Glomerular visceral epithelial cell (primary cell): ENCODE measurements at regions not wholly inside any gene's neighbourhood (a gene's known extent, or its start where the extent isn't known, plus 50 kb on each side); places are given as distances from the start of the nearest gene placed in this dataset.

ENCODE experiments used
- DNase-seq: peaks from one replicate; pipeline ENCODE4 v3.0.0-alpha.2; 2016; ENCODE audit errors: extremely low spot score

DNA sequence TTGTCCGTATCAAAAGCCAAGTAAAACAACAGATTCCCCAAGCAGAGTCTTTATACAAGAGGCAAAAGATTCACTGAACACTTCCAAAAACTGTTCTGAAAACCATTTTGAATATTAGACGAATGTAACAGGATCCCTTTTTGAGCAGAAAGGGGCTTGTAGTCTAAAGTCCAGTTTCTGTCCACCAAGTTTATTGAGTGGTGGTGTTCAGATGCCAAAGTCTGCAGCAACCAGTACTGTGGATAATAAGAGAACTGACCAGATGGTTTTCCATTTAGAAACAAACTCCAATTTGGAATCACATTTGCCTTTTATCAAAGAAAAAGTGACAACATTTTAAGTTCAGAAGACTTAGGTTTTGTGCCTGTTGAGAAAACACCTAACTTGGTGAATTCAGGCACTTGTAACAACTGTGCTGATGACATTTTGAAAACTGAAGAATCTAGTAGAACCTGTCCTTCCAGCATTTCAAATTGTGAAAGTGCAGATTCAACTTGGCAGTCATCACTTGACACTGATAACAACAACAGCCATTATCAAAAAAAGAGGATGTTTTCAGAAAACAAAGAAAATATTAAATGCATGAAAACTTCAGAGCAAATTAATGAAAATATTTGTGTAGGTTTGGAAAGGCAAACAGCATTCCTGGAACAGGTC lies 217.1 kb downstream of the CSNK2A3 start:
- no peak for DNase-seq

DNA sequence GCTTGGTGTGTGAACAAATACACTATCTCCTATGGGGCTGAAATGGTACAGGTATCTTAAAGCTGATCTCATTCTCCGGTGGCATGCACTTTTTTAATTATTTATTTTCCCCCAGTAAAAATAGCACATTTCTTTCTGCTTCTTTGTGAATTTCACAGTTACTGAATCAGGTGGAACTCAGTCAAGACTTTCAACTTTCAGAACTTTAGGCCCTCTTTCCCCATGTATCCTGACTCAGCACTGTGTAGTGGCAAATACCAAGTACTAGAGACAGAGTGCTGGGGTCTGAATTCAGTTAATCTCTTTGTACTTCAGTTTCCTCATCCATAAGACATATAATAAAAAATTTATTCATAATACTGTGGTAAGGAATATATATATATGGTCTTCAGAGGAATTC lies 223.9 kb downstream of the CSNK2A3 start:
- DNase-seq, result no peak

- DNase-seq, result no peak
These were observed 227.4 kb downstream of the CSNK2A3 start for GRCh38 chr11:11125618-11126017.

- no peak for DNase-seq
These were observed 230.3 kb downstream of the CSNK2A3 start for GRCh38 chr11:11122749-11123148.

DNA sequence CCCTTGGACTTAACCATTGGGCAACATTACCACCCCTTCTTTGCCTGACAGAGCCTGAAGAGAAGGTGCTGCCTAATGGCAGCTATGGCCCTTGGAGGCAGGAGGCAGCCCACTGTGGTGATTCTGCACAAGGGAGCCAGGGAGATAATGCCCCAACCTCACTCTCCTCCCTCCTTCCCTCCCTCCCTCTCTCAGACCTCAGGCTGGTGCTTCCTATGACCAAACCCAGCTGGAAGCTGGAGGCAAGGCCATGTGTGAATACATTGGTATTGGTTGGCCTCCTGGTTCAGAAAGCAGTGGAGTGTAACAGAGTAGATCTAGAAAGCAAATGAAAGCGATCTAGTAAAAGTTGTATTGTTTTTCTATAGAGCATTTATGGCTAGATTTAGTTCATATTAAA lies 233.1 kb downstream of the CSNK2A3 start:
- DNase-seq, result no peak

- DNase-seq, result no peak
These were observed 235.3 kb downstream of the CSNK2A3 start for GRCh38 chr11:11117730-11118129.

GRCh38 chr11:11115475-11115874 lies 237.6 kb downstream of the CSNK2A3 start:
- DNase-seq, result no peak

DNA sequence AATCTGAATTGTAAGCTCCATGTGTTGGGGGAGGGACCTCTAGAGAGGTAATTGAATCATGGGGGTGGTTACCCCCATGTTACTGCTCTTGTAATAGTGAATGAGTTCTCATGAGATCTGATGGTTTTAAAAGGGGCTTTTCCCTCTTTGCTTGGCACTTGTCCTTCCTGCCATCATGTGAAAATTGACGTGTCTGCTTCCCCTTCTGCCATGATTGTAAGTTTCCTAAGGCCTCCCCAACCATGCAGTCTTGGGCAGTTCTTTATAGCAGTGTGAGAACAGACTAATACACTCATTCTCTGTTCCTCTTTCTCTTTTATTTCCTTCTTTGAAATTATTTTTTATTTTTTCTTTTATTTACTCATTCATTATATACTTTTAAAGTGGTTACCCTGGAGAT lies 239.4 kb downstream of the CSNK2A3 start:
- no peak for DNase-seq

- no peak for DNase-seq
These were observed 245.0 kb downstream of the CSNK2A3 start for GRCh38 chr11:11108026-11108425.

DNA sequence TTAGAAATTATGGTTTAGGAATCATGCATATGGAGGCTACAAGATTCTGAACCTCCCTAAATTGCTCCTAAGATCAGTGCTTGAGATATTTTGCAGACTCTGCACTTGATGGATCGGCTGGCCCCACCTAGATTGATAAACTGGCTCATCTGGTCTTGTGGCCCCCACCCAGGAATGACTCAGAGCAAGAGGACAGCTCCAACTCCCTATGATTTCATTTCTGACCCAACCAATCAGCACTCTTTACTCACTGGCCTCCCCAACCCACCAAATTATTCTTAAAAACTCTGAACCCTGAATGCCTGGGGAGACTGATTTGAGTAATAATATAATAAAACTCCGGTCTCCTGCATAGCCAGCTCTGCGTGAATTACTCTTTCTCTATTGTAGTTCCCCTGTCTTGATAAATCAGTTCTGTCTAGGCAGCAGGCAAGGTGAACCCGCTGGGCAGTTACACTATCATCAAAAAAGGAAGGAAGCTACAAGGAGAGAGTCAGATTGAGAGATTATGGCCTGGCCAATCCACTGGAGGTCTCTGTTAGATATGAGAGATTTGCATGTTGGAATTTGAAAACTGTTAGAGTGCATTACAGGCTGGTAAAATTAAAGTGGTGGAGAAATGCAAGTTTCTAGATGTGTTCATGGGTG lies 245.8 kb downstream of the CSNK2A3 start:
- no peak for DNase-seq

- no peak for DNase-seq
These were observed 247.5 kb upstream of the ZBED5 start for GRCh38 chr11:11105361-11105760.

GRCh38 chr11:11095831-11096723 lies 238.2 kb upstream of the ZBED5 start:
- no peak for DNase-seq

GRCh38 chr11:11090495-11090894 lies 232.6 kb upstream of the ZBED5 start:
- DNase-seq, result no peak

GRCh38 chr11:11089805-11090204 lies 232.0 kb upstream of the ZBED5 start:
- DNase-seq, result no peak

GRCh38 chr11:11086979-11087378 lies 229.1 kb upstream of the ZBED5 start:
- DNase-seq, result no peak

- no peak for DNase-seq
These were observed 227.7 kb upstream of the ZBED5 start for GRCh38 chr11:11085580-11085979.

DNA sequence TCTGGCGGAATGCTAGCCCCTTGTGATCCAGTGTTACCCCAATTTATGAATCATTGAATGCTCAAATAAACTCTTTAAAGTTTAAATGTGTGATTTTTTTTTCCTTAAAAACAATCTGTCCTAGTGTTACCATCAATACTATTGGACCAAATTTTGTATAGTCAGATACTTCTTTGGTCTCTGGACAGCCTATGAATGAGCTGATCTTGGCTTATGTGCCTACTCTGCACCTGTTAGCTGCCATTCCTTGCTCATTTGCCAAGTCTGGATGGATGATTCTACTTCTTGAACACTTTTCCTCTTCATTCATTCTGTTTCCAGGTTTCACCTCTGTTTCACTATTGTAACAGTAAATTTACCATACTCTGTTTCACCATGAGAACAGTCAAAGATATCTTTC lies 226.5 kb upstream of the ZBED5 start:
- no peak for DNase-seq

GRCh38 chr11:11083441-11083840 lies 225.6 kb upstream of the ZBED5 start:
- DNase-seq, result no peak

DNA sequence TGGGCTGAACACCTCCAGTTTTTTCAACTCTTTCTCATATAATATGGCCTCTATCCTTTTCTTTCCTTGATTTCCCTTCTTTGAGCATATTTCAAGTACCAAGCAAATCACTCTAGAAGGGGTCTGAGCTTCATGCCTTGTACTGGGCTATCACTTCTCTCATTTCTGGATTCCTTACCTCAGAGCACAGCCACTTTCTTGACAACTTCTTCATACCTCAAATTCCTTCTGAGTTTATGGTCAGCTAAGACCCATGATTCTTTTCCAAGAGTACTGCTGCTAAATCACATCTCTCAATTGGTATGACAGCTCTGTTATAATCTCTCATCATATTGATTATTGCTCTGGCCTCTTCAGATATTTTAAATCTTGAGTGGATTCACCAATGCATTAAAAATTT lies 224.8 kb upstream of the ZBED5 start:
- DNase-seq, result no peak

DNA sequence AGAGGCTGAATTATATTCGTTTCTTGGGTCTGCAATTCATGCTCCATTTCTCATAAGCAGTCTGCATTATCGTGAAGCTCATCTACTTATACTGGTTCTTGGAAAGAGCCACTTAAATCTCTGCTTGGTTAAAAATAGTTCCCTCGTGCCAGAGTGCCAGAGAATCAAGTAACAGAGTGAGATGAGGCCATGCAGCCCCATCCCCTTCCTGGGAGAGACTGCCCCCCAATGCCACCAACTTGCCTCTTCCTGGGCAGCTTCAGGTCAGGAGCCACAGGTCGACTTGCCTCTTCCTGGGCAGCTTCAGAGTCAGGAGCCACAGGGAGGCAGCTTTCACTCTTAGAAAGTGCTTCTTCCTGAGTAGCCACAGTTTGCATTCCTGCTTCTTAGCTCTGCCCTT lies 223.9 kb upstream of the ZBED5 start:
- no peak for DNase-seq

GRCh38 chr11:11081288-11081687 lies 223.4 kb upstream of the ZBED5 start:
- DNase-seq, result peak; percentile 12

- DNase-seq, result no peak
These were observed 220.7 kb upstream of the ZBED5 start for GRCh38 chr11:11078344-11079086.
